ENCODE measurements at regions not wholly inside any gene's neighbourhood (a gene's known extent, or its start where the extent isn't known, plus 50 kb on each side); places are given as distances from the start of the nearest gene placed in this dataset.
A peak's percentile ranks its signal among the peaks of the same experiment; 100 is the strongest.

DNA sequence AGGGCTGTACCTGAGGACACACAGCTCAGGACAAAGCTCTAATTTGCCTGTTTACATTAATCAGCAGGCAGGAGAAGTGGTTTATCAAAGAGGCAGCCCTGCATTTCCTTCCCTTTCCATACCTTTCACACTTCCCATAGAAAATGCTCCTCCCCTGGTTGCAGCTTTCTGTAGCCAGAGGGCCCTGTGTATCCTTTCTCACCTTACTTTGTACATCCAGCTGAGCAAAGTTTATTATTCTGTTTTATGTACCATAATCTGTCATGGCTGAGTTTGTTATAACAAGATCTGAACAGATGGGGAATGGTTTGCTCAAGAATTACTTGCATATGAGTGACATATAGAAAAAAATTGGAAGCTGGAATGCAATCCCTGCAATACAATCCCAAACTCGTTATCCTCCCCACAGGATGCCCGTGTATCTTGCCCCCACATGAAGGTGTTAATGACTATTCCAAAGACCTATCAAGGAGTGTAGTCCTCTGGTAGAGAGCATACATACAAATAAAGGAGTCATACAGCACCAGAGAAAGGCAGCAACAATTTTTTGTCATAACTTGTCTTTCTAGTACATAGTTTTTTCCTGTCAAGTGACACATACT, 1025.8 kb upstream of the KLHL29 start:
- no peaks in the 10 kb centered on the region for H3K79me2 ChIP-seq (ENCODE audit: control insufficient read depth, low read length)
- no peak for TF ChIP-seq EZH2phosphoT487 (IDR thresholded peaks at IDR 0.05; ENCODE audit: borderline replicate concordance, low read length)
- H3K27ac ChIP-seq (ENCODE audit: low read depth, low read length): no peak overlapping the region
- H3K4me2 ChIP-seq (ENCODE audit: low read length): no peak overlapping the region
- no peaks in the 10 kb centered on the region for H3K4me1 ChIP-seq (ENCODE audit: control insufficient read depth, low read length)
- no peaks in the 10 kb centered on the region for H3K27me3 ChIP-seq (ENCODE audit: control insufficient read depth, low read length)
- no peaks in the 10 kb centered on the region for H3K9me3 ChIP-seq (ENCODE audit: control insufficient read depth, insufficient read depth, low read length)
- H4K20me1 ChIP-seq (ENCODE audit: control insufficient read depth, insufficient read depth, low read depth, low read length): no peaks in the 10 kb centered on the region
- no peak overlapping the region for H3K4me3 ChIP-seq (ENCODE audit: low read length)
- H3F3A ChIP-seq (ENCODE audit: control insufficient read depth, insufficient read depth): no peaks in the 10 kb centered on the region
- no peaks in the 10 kb centered on the region for H3K9me2 ChIP-seq (replicated peaks; ENCODE audit: control insufficient read depth, low read length)
- H3K36me3 ChIP-seq (ENCODE audit: control insufficient read depth, low read length): no peaks in the 10 kb centered on the region

DNA sequence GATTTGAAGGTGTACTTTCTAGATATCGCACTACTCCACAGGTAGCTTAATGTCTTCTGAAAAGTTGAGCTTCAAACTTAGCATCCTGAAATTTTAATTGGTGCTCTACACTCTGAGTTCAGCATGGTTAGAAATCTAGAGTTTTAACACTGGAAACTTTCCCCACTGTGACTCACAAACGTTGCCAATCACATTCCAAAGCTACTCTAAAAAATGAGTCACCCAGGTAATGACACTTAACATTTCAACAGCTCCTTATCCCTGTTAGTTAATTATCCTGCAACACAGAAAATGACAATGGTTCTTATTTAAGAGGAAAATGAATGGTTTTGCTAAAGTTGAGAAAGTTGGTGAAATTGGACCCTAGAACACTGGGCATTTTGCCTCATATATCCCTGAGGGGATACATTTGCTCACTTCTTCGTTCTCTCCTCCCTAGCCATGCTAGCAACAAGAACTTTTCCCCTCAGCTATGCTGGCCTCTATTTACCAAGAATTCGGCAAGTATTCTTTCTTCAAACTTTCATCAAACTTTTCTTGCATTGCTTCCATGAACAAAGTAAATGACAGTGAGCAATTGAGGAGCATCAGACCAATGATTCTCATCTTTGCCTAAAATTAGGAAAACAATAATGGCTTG, 1024.1 kb upstream of the KLHL29 start:
- Histone ChIP-seq H3K9me2 (replicated peaks; ENCODE audit: control insufficient read depth, low read length) (no peaks in the 10 kb centered on the region), H3K4me3 (ENCODE audit: low read length) (no peak overlapping the region), H3K9me3 (ENCODE audit: control insufficient read depth, insufficient read depth, low read length) (no peaks in the 10 kb centered on the region), H3K36me3 (ENCODE audit: control insufficient read depth, low read length) (no peaks in the 10 kb centered on the region), H3K27ac (ENCODE audit: low read depth, low read length) (no peak overlapping the region), H4K20me1 (ENCODE audit: control insufficient read depth, insufficient read depth, low read depth, low read length) (no peaks in the 10 kb centered on the region), H3K27me3 (ENCODE audit: control insufficient read depth, low read length) (no peaks in the 10 kb centered on the region), H3K4me1 (ENCODE audit: control insufficient read depth, low read length) (no peaks in the 10 kb centered on the region), H3K79me2 (ENCODE audit: control insufficient read depth, low read length) (no peaks in the 10 kb centered on the region), H3K4me2 (ENCODE audit: low read length) (no peak overlapping the region), H3F3A (ENCODE audit: control insufficient read depth, insufficient read depth) (no peaks in the 10 kb centered on the region)
- TF ChIP-seq CTCF (IDR thresholded peaks at IDR 0.05; ENCODE audit: low read depth, low read length, poor library complexity, severe bottlenecking) (no peak), EZH2phosphoT487 (IDR thresholded peaks at IDR 0.05; ENCODE audit: borderline replicate concordance, low read length) (no peak)

- Histone ChIP-seq H3K9me2 (replicated peaks; ENCODE audit: control insufficient read depth, low read length) (no peaks in the 10 kb centered on the region), H3K9me3 (ENCODE audit: control insufficient read depth, insufficient read depth, low read length) (no peaks in the 10 kb centered on the region), H4K20me1 (ENCODE audit: control insufficient read depth, insufficient read depth, low read depth, low read length) (no peaks in the 10 kb centered on the region), H3K27me3 (ENCODE audit: control insufficient read depth, low read length) (no peaks in the 10 kb centered on the region), H3K79me2 (ENCODE audit: control insufficient read depth, low read length) (no peaks in the 10 kb centered on the region), H3K4me2 (ENCODE audit: low read length) (no peak overlapping the region), H3K4me3 (ENCODE audit: low read length) (no peak overlapping the region), H3K36me3 (ENCODE audit: control insufficient read depth, low read length) (no peaks in the 10 kb centered on the region), H3K27ac (ENCODE audit: low read depth, low read length) (no peak overlapping the region), H3F3A (ENCODE audit: control insufficient read depth, insufficient read depth) (no peaks in the 10 kb centered on the region), H3K4me1 (ENCODE audit: control insufficient read depth, low read length) (no peaks in the 10 kb centered on the region)
- TF ChIP-seq EZH2phosphoT487 (IDR thresholded peaks at IDR 0.05; ENCODE audit: borderline replicate concordance, low read length) (no peak), CTCF (IDR thresholded peaks at IDR 0.05; ENCODE audit: low read depth, low read length, poor library complexity, severe bottlenecking) (no peak)
These were observed 1023.4 kb upstream of the KLHL29 start for GRCh38 chr2:22361571-22361970.

DNA sequence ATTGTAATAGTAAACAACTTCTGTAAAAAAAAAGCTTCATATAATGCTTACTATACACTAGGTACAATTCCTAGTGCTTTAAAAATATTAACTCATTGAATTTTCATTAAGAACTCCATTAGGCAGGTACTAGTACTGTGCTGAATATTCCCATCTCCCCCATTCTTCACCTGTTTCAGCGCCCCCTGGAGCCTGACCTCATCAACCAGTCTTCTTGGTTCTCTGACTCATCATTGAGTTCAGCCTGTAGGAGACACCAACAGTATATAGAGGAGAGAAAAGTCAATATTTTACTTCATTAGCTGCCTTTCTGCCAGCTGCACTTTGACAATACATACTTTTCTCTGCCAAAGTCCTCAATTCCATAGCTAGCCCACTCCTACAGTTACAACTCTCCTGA, 1009.9 kb upstream of the KLHL29 start:
- no peak overlapping the region for H3K27ac ChIP-seq (ENCODE audit: low read depth, low read length)
- no peaks in the 10 kb centered on the region for H4K20me1 ChIP-seq (ENCODE audit: control insufficient read depth, insufficient read depth, low read depth, low read length)
- H3K9me3 ChIP-seq (ENCODE audit: control insufficient read depth, insufficient read depth, low read length): no peaks in the 10 kb centered on the region
- H3K27me3 ChIP-seq (ENCODE audit: control insufficient read depth, low read length): no peaks in the 10 kb centered on the region
- H3K4me2 ChIP-seq (ENCODE audit: low read length): no peak overlapping the region
- H3K9me2 ChIP-seq (replicated peaks; ENCODE audit: control insufficient read depth, low read length): no peaks in the 10 kb centered on the region
- H3K79me2 ChIP-seq (ENCODE audit: control insufficient read depth, low read length): no peaks in the 10 kb centered on the region
- peak; percentile 15 for TF ChIP-seq CTCF (IDR thresholded peaks at IDR 0.05; ENCODE audit: low read depth, low read length, poor library complexity, severe bottlenecking)
- TF ChIP-seq EZH2phosphoT487 (IDR thresholded peaks at IDR 0.05; ENCODE audit: borderline replicate concordance, low read length): no peak
- no peaks in the 10 kb centered on the region for H3K4me1 ChIP-seq (ENCODE audit: control insufficient read depth, low read length)
- no peak overlapping the region for H3K4me3 ChIP-seq (ENCODE audit: low read length)
- no peaks in the 10 kb centered on the region for H3F3A ChIP-seq (ENCODE audit: control insufficient read depth, insufficient read depth)
- H3K36me3 ChIP-seq (ENCODE audit: control insufficient read depth, low read length): no peaks in the 10 kb centered on the region
